Loucy (cell line): ENCODE measurements at regions not wholly inside any gene's neighbourhood (a gene's known extent, or its start where the extent isn't known, plus 50 kb on each side); places are given as distances from the start of the nearest gene placed in this dataset.
A peak's percentile ranks its signal among the peaks of the same experiment; 100 is the strongest.

ENCODE experiments used
- EZH2phosphoT487 ChIP-seq: fragments of 200-600 bp; IDR thresholded peaks from 2 replicates; pipeline ENCODE4 v1.6.1; 2018; ENCODE audit warnings: antibody characterized with exemption, mild to moderate bottlenecking, moderate library complexity, borderline replicate concordance
- TF ChIP-seq, protein P1 (sequence below): fragments of 200-600 bp; sonication (generic); conservative IDR thresholded peaks from 2 replicates; pipeline ENCODE4 v1.5.1; 2014; ENCODE audit warnings: mild to moderate bottlenecking, antibody characterized with exemption, low read length

GRCh38 chr1:78839704-78840277, 166.7 kb downstream of the ADGRL4 start:
- TF ChIP-seq, protein P1, sequence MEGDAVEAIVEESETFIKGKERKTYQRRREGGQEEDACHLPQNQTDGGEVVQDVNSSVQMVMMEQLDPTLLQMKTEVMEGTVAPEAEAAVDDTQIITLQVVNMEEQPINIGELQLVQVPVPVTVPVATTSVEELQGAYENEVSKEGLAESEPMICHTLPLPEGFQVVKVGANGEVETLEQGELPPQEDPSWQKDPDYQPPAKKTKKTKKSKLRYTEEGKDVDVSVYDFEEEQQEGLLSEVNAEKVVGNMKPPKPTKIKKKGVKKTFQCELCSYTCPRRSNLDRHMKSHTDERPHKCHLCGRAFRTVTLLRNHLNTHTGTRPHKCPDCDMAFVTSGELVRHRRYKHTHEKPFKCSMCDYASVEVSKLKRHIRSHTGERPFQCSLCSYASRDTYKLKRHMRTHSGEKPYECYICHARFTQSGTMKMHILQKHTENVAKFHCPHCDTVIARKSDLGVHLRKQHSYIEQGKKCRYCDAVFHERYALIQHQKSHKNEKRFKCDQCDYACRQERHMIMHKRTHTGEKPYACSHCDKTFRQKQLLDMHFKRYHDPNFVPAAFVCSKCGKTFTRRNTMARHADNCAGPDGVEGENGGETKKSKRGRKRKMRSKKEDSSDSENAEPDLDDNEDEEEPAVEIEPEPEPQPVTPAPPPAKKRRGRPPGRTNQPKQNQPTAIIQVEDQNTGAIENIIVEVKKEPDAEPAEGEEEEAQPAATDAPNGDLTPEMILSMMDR, result peak; percentile 75
- TF ChIP-seq EZH2phosphoT487, result no peak
